ENCODE measurements at regions not wholly inside any gene's neighbourhood (a gene's known extent, or its start where the extent isn't known, plus 50 kb on each side); places are given as distances from the start of the nearest gene placed in this dataset.

DNA sequence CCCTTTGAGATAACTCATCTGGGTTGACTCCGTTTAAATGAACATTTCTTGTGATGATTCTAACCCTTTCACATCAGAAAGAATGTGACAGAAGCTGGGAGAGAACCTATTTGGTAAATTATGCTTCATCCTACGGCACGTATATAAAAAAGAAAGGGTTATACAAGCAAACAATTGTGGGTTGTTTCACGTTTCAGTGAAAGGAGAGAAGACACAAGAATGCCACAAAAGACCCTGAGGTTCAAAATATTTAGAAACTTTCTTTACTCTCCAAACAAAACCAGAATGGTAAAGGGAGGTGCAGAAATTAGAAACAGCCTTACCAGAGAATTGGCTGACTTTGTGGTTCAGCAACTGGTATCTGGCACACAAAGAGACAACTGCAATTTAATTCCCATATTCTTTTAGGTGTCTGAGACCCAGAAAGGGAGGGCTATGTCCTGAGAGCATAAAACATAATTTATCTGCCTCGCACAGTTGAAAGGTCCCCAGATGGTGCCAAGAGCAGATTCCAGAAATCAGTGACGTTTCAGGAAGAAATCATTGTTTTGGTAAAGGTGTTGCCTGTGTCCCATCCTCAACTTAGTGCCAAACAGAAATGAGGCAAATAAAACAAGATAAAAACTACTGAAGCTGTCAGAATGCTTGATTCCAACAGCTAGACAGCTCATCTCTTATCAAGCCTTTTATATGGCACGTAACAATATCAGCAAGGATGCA is 361.4 kb downstream of the EFNB2 start:
- no peak for TF ChIP-seq PAX5 (IDR thresholded peaks at IDR 0.05; ENCODE audit: insufficient read depth, low read length, severe bottlenecking)
- TF ChIP-seq POLR2A (IDR thresholded peaks at IDR 0.05; ENCODE audit: low read depth, low read length): no peak
- no peak for TF ChIP-seq POLR2AphosphoS5 (IDR thresholded peaks at IDR 0.05; ENCODE audit: low read depth, low read length)
- TF ChIP-seq TAF1 (IDR thresholded peaks at IDR 0.05; ENCODE audit: low read depth, low read length): no peak

All from GM12891 (cell line).